OCI-LY1 (cell line): ENCODE measurements at regions not wholly inside any gene's neighbourhood (a gene's known extent, or its start where the extent isn't known, plus 50 kb on each side); places are given as distances from the start of the nearest gene placed in this dataset.

Source experiments
- CTCF ChIP-seq: fragments of 200-600 bp; sonication (generic), shearing (Covaris generic); IDR thresholded peaks from 2 replicates; pipeline ENCODE4 v1.5.1; 2017; ENCODE audit warnings: mild to moderate bottlenecking, antibody characterized with exemption, low read length, moderate library complexity, mixed read lengths
- EZH2 ChIP-seq: fragments of 200-600 bp; sonication (generic), shearing (Covaris generic); IDR thresholded peaks from 2 replicates; pipeline ENCODE4 v1.8.0; 2017; ENCODE audit warnings: borderline replicate concordance, mixed run types, mild to moderate bottlenecking, antibody characterized with exemption, low read length, moderate library complexity, mixed read lengths

DNA sequence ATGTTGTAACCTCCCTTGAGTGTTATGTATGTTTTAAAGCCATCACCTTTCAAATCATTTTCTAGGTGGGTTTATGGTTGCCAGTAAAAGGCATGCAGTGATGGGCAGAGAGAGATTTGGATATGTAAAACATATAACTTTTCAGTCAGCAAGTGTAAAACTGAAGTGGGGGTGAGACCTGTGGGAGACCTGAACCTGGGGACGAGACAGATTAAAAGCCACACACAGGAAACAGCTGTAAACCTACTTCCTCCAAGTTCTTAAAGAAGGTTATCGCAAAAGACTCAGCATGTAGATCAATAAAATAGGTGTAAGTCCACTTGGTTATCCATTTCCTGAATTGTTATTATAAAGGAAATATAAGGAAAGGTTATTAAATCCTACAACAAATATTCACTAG is 76.6 kb downstream of the YIPF5 start:
- TF ChIP-seq EZH2 (no peak), CTCF (no peak)
